ENCODE measurements at regions not wholly inside any gene's neighbourhood (a gene's known extent, or its start where the extent isn't known, plus 50 kb on each side); places are given as distances from the start of the nearest gene placed in this dataset.

DNA sequence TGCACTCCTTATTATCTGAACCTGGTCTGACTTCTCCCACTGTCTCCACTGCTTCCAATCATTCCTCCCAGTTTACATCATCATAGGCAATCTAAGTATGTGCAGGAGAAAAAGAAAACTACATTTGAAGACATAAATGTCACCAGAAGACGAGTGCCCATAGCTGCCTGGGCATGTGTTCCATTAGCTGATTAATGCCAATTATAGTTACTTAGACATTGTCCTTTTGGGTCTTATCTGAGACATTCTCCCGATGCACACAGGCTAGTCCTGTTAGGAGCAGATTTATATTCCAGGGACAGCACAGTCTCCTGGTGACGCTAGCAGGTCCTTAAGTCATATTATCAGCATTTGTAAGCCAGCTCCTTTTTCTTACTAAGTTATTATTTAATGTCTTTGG is 52.6 kb upstream of the PTGFRN start:
- CTCF ChIA-PET, result interaction anchor here (0.8 to 2.7 kb wide), 4 partner anchors 21 to 119 kb away, joined by 3 to 12 read pairs (median 7); no protein-coding TSS in a partner anchor
- POLR2A ChIA-PET, result no interaction called here

More for the DNA sequence above, 52.6 kb upstream of the PTGFRN start:
- no peak for DNase-seq (ENCODE audit: extremely low spot score)
- TF ChIP-seq, protein P1, sequence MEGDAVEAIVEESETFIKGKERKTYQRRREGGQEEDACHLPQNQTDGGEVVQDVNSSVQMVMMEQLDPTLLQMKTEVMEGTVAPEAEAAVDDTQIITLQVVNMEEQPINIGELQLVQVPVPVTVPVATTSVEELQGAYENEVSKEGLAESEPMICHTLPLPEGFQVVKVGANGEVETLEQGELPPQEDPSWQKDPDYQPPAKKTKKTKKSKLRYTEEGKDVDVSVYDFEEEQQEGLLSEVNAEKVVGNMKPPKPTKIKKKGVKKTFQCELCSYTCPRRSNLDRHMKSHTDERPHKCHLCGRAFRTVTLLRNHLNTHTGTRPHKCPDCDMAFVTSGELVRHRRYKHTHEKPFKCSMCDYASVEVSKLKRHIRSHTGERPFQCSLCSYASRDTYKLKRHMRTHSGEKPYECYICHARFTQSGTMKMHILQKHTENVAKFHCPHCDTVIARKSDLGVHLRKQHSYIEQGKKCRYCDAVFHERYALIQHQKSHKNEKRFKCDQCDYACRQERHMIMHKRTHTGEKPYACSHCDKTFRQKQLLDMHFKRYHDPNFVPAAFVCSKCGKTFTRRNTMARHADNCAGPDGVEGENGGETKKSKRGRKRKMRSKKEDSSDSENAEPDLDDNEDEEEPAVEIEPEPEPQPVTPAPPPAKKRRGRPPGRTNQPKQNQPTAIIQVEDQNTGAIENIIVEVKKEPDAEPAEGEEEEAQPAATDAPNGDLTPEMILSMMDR (IDR thresholded peaks at IDR 0.05; ENCODE audit: control extremely low read depth, extremely low read depth, low read depth, missing control alignments), result no peak

Measured in GM10248 (cell line).